ENCODE measurements at regions not wholly inside any gene's neighbourhood (a gene's known extent, or its start where the extent isn't known, plus 50 kb on each side); places are given as distances from the start of the nearest gene placed in this dataset.
"Not testable (repeated sequence)": the region's sequence is repeated elsewhere in the genome, so short reads cannot be mapped to it uniquely, and the experiment has no call there.

GRCh38 chr7:35975851-35976454 lies 175.1 kb downstream of the SEPTIN7 start:
- peak; percentile 52 for DNase-seq

- not testable (repeated sequence) for DNase-seq
Observed at GRCh38 chr7:35978816-35979640, 174.0 kb upstream of the EEPD1 start.

DNA sequence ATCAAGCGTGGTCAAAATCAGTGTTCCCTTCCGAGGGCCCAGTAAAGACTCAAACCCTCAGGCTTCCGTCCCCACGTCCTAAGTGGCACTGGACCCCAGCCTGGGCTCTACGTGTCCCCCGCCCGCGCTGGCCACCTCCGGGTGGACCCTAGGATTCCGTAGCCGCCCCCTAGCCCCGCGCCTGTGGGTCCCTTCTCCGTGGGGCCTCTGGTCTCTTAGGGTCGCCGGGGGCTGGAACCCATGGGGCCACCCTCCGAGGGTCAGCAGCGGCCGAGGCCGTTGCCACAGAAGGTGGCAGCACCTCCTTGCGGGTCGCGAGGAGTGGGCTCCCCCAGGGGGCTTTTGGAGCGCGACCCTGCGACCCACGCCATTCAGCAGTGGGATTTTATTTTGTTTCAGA lies 170.5 kb upstream of the EEPD1 start:
- DNase-seq = no peak

DNA sequence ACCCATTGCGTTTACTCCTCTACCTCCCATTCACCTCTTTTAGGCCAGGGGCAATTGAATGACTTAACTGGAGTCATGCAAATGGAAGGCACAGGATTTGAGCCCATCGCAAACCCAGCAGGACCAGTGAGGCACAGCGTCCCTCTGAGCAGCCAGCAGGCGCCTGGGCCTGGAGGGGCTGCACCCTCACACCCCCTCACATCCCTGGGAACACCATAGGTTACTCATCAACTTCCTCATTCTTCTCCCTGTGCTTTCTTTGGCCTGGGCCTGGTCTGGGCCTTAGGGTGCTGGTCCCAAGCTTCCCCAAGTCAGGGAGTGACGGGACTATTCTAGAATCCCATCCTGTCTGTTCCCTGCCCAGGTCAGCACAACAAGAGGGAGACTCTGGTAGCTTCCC lies 169.4 kb upstream of the EEPD1 start:
- no peak for DNase-seq

DNA sequence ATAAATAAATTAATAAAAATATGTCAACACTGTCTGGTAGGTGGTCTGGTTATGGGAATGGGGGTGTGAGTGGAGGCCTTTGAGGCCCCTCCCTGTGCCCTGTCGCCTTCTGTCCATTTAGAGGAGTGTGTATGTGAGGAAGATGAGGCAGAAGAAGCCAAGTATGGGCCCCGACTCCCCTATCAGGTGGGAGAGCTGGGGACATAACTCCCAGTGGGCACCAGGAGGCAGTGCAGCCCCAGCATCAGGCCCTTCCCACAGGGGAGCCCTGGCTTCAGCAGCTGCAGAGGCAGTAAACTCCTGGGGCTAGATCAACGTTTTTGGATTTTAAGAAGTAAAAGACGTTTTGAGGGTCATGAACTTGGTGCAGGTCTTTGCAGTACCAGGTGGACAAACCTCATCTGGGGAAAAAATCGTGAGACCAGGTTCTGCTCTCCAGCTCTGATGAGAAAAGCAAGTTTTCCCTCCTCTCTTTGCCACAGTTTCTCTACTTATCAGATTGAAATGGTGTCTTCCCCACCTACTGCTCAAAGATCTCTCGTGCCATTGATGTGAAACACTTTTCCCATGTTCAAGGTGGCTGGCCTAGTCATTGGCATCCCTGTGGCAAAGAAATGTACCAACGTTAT lies 167.8 kb upstream of the EEPD1 start:
- peak; percentile 37 for DNase-seq

- no peak for DNase-seq
Observed at GRCh38 chr7:35987016-35987415, 166.0 kb upstream of the EEPD1 start.

- DNase-seq = no peak
Observed at GRCh38 chr7:35988105-35988504, 164.9 kb upstream of the EEPD1 start.

GRCh38 chr7:35988818-35989217 lies 164.2 kb upstream of the EEPD1 start:
- DNase-seq = no peak

DNA sequence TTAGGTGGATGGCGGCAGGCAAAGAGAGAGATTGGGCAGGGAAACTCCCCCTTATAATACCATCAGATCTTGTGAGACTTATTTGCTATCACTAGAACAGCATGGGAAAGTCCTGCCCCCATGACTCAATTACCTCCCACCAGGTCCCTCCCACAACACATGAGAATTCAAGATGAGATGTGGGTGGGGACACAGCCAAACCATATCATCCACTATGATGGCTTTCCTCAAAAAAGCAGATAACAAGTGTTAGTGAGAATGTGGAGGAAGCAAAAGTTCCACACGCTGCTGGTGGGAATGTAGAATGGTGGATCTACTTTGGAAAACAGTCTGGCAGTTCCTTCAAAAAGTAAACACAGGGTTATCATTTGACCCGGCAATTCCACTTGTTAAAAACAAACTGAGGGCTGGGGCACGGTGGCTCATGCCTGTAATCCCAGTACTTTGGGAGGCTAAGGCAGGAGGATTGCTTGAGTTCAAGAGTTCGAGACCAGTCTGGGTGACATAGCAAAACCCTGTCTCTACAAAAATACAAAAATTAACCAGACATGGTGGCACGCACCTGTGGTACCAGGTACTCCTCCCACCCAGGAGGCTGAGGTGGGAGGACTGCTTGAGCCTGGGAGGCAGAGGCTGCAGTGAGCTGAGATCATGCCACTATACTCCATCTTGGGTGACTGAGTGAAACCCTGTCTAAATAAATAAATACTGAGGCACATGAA lies 161.4 kb upstream of the EEPD1 start:
- no peak for DNase-seq

DNA sequence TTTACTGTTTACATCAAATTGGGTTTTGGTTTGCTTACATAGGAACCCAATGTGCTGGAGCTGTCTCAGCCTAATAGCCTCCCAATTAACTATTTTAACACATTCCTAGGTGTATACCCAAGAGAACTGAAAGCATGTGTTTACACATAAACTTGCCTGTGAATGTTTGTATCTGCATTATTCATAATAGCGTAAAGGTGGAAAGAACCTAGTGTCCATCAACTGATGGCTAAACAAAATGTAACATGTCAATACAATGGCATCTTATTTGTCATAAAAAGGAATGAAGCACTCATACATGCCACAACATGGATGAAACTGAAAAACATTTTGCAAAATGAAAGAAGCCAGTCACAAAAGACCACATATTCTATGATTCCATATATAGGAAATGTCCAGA lies 160.6 kb upstream of the EEPD1 start:
- DNase-seq = no peak

DNA sequence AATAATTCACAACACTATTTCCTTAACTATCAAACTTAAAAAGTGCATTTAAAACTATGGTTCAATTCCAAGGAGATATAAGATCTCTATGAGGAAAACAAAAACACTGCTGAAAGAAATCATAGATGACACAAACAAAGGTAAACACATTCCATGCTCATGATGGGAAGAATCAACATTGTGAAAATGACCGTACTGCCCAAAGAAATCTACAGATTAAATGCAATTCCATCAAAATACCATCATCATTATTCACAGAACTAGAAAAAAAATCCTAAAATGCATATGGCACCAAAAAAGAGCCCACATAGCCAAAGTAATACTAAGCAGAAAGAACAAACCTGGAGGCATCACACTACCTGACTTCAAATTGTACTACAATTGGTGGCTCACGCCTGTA lies 159.9 kb upstream of the EEPD1 start:
- DNase-seq = no peak

- DNase-seq = peak; percentile 6
Observed at GRCh38 chr7:35993676-35994606, 159.1 kb upstream of the EEPD1 start.

DNA sequence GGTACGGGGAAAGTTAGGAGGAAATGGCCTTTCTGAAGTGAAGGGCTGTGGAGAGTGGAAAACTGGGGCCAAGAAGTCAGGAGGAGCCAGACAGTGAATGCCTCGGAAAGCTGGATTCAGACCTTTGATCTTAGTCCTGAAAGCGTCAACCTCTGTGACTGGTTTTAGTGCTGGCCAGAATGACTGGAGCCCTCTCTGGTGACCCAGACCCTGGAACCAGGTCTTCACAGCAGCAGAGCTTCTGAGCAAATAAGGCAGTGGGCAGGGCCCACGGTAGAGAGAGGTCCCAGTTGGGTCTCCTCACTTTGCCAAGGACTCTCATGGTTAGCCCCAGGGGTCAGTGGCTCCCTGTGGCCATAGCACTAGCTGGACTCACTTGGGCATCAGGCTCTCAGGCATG lies 157.7 kb upstream of the EEPD1 start:
- no peak for DNase-seq

GRCh38 chr7:35998481-35998880 lies 154.6 kb upstream of the EEPD1 start:
- DNase-seq = no peak

DNA sequence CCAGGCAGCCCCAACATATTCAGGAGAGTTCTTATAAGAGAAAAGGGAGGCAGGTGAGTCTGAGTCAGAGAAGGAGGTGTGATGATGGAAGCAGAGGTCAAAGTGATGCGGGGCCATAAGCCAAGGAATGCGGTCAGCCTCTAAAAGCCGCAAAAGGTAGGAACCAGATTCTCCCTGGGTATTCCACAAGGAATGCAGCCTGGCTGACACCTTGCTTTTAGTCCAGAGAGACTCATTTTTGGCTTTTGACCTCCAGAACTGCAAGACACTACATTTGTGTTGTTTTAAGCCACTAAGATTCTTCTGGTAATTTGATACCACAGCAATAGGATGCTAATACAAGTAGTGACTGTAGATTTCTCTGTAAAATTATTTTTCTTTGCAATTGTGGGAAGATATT lies 151.5 kb upstream of the EEPD1 start:
- no peak for DNase-seq

DNA sequence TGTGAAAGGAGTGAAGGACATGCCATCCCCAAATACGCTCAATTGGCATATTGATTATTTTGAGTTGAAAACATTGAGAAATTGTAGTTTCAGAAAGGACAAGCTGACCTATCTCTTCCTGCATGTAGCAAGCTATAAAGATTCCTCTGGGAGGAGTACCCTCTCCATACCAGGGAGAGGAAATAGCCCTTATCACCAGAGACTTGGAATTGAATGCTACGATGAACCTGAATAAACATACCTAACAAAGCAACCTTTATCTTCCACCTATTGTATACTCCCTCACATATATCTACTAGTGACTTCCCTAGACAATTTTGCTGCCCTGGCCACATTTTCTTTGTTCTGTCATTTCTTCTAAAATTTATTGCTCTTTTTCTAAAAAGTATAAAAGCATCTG lies 150.2 kb upstream of the EEPD1 start:
- DNase-seq = no peak

DNA sequence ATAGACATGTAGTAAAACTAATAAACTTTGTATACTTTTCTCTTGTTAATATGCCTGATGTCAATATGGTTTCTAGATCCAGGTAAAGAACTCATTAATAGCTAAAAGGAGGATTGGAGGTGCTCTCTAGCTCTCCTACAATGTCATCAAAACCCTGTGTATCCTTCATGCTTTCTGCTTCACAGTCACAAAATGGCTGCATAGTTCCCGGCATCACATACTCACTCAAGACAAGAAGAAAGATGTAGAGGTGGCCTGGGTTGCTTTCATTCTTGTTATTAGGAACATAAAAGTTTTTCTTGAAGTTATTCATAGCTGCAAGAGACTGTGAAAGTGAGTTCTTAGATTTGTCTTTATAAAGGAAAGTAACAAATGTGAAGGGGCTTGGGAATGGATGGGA lies 149.7 kb upstream of the EEPD1 start:
- no peak for DNase-seq

- no peak for DNase-seq
Observed at GRCh38 chr7:36005293-36005692, 147.8 kb upstream of the EEPD1 start.

DNA sequence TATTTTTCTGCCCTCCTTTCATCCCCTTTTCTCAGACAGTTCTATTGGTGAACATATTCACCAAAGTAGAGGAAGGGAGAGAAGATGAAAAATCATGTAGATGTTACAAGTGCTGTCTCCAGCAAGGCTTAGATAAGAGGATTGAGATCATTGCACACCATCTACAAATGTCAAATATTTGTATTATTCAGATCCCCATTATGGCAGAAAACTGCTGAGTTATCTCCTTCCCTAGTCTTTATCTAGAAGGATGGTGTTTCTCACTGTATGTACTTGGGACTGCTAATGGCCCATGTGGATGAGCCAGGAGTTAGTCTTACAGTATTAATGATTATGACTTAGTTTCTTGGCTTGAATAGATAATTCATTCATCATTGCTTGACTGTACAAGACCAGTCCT lies 147.2 kb upstream of the EEPD1 start:
- DNase-seq = no peak

GRCh38 chr7:36006636-36007229 lies 146.3 kb upstream of the EEPD1 start:
- DNase-seq = no peak

- no peak for DNase-seq
Observed at GRCh38 chr7:36010656-36011587, 142.1 kb upstream of the EEPD1 start.
